Heart left ventricle (tissue), 16 donors: ENCODE measurements at regions not wholly inside any gene's neighbourhood (a gene's known extent, or its start where the extent isn't known, plus 50 kb on each side); places are given as distances from the start of the nearest gene placed in this dataset.

Experiments used
- ATAC-seq, 4 donors: fragments of 200-7000 bp; cut with Tn5 transposase; one replicate each; pipeline ENCODE4 v1.9.1; 2020 to 2022; ENCODE audit warnings: moderate library complexity in 4 of 4, mild to moderate bottlenecking in 3 of 4, moderate number of reproducible peaks in 1 of 4
- DNase-seq, 5 donors: peaks; one replicate each; pipeline ENCODE4 v3.0.0-alpha.2; 2020
- H3K27ac ChIP-seq, 12 donors: fragments of 200-600 bp; sonication (generic) in 4 of 12; one replicate each; pipeline versions ENCODE4 v1.5.0 to v1.8.0; 2016 to 2022; ENCODE audit warnings: mild to moderate bottlenecking in 2 of 12
- H3K27me3 ChIP-seq, 9 donors: fragments of 200-600 bp; sonication (generic) in 2 of 9; one replicate each; pipeline versions ENCODE4 v1.5.1 to v1.8.0; 2016 to 2022; ENCODE audit warnings: mild to moderate bottlenecking in 3 of 9
- H3K36me3 ChIP-seq, 9 donors: fragments of 200-600 bp; sonication (generic) in 2 of 9; one replicate each; pipeline versions ENCODE4 v1.5.0 to v1.8.0; 2018 to 2022; ENCODE audit warnings: mild to moderate bottlenecking in 2 of 9
- H3K4me1 ChIP-seq, 12 donors: fragments of 200-600 bp; sonication (generic) in 4 of 12; one replicate each; pipeline versions ENCODE4 v1.5.0 to v1.8.0; 2016 to 2022; ENCODE audit warnings: mild to moderate bottlenecking in 3 of 12
- H3K4me3 ChIP-seq, 12 donors: fragments of 200-600 bp; sonication (generic) in 4 of 12; one replicate each; pipeline versions ENCODE4 v1.5.0 to v1.8.0; 2017 to 2022; ENCODE audit warnings: mild to moderate bottlenecking in 9 of 12, moderate library complexity in 4 of 12
- H3K9me3 ChIP-seq, 12 donors: fragments of 200-600 bp; sonication (generic) in 4 of 12; one replicate each; pipeline versions ENCODE4 v1.5.0 to v1.8.0; 2016 to 2022; ENCODE audit warnings: mild to moderate bottlenecking in 1 of 12
- CTCF ChIP-seq, 12 donors: fragments of 200-600 bp; sonication (generic) in 4 of 12; IDR thresholded peaks; one replicate each; pipeline versions ENCODE4 v1.5.0 to v1.8.0; 2018 to 2022; ENCODE audit warnings: antibody characterized with exemption in 12 of 12, mild to moderate bottlenecking in 5 of 12
- POLR2A ChIP-seq, 2 donors: fragments of 450-650 bp; IDR thresholded peaks; one replicate each; pipeline ENCODE4 v1.6.1; 2017; ENCODE audit warnings: antibody characterized with exemption in 2 of 2, mild to moderate bottlenecking in 2 of 2, moderate library complexity in 2 of 2
- WGBS, 4 donors: extraction: QIAGEN DNeasy Blood & Tissue Kit in 2 of 4; methylation state at CpG; one replicate each; pipeline versions ENCODE4 v1.1.5 to v1.1.7; 2013 to 2018; 5-methylcytosine and 5-hydroxymethylcytosine counted together
- intact Hi-C, 10 donors: fragments of 100-400 bp; cut with DNase I; formaldehyde crosslinking; loops; one replicate each; pipeline versions ENCODE4 v1.11.1 to v1.14.2; 2022
- donor health status: ischemic (EF 13 %, LVEDD 7.1; RV severe dilation, severe dysfunction).
- donor health status: healthy with polysubstance abuse.
- donor health status: DM: no; HTN: yes; CAD: no.
- donor health status: DM: no; HTN: no; CAD: no.
- donor health status: ischemic (EF 25% LVEDD 6.9; RV normal size, moderate dysfunction).
- donor health status: ischemic (EF 25% LVEDD 5.7; RV mildly dilated, moderate dysfunction).
- donor health status: healthy.
- donor health status: DM: yes; HTN: yes; CAD: no.
- donor health status: ischemic (EF 35%, LVEDD 5.7; RV mildly dilated, moderate dysfunction).
- donor health status: nonischemic (EF 11% LVEDD 7.7; RV severe dilation, severe dysfunction).
- donor health status: DM: yes; HTN: yes; CAD: no.
- donor health status: PGD.
- donor health status: ischemic (EF 29% LVEDD 5.4; RV normal size, mild dysfunction).
- donor health status: nonischemic (EF 23%, LVEDD 6.1; RV moderate dilation, normal function).

GRCh38 chr5:174590820-174591219 lies 133.6 kb upstream of the MSX2 start:
- DNase-seq (no peak), ATAC-seq (no peak)
- no peaks in the 10 kb centered on the region for H3K36me3 ChIP-seq
- H3K4me1 ChIP-seq = no peaks in the 10 kb centered on the region
- TF ChIP-seq CTCF (IDR thresholded peaks at IDR 0.05) (no peak), POLR2A (IDR thresholded peaks at IDR 0.05) (no peak)
- WGBS, 4 donors = 77 to 92% (median 85%) methylated on average over 3 of the region's 3 CpGs
- intact Hi-C loops = no loop called here
- H3K27ac ChIP-seq = no peak overlapping the region
- H3K9me3 ChIP-seq = peaks cover 0 to 6% (median under 1%) of the 10 kb centered on the region in 12 donors
- peaks cover 0 to 34% (median 5%) of the 10 kb centered on the region in 9 donors for H3K27me3 ChIP-seq
- H3K4me3 ChIP-seq = no peak overlapping the region

- H3K27me3 ChIP-seq = peaks cover 0 to 35% (median 7%) of the 10 kb centered on the region in 9 donors
- H3K4me3 ChIP-seq = no peak overlapping the region
- intact Hi-C loops = no loop called here
- no peak for DNase-seq
- H3K27ac ChIP-seq = no peak overlapping the region
- ATAC-seq = no peak
- H3K9me3 ChIP-seq = no peaks in the 10 kb centered on the region
- WGBS, 4 donors = 78 to 86% (median 84%) methylated on average over 1 of the region's 1 CpG
- no peaks in the 10 kb centered on the region for H3K4me1 ChIP-seq
- TF ChIP-seq POLR2A (IDR thresholded peaks at IDR 0.05) = no peak
- no peak for TF ChIP-seq CTCF (IDR thresholded peaks at IDR 0.05)
- H3K36me3 ChIP-seq = no peaks in the 10 kb centered on the region
Observed at GRCh38 chr5:174596429-174596828, 128.0 kb upstream of the MSX2 start.

- Histone ChIP-seq H3K9me3 (peaks cover 0 to 12% (median 0%) of the 10 kb centered on the region in 12 donors), H3K27me3 (peaks cover 0 to 45% (median 7%) of the 10 kb centered on the region in 9 donors), H3K4me1 (no peaks in the 10 kb centered on the region), H3K4me3 (no peak overlapping the region), H3K27ac (no peak overlapping the region), H3K36me3 (no peaks in the 10 kb centered on the region)
- intact Hi-C loops = no loop called here
- DNase-seq = no peak
- TF ChIP-seq POLR2A (IDR thresholded peaks at IDR 0.05) (no peak), CTCF (IDR thresholded peaks at IDR 0.05) (no peak)
- no peak for ATAC-seq
- WGBS, 4 donors = 6 to 30% (median 19%) methylated on average over 5 to 6 of the region's 6 CpGs
Observed at GRCh38 chr5:174599992-174600391, 124.4 kb upstream of the MSX2 start.

GRCh38 chr5:174601946-174602345 lies 122.4 kb upstream of the MSX2 start:
- WGBS, 4 donors = 87 to 96% (median 90%) methylated on average over 1 of the region's 1 CpG
- Histone ChIP-seq H3K4me3 (no peak overlapping the region), H3K9me3 (peaks cover 0 to 12% (median 0%) of the 10 kb centered on the region in 12 donors), H3K4me1 (no peaks in the 10 kb centered on the region), H3K27me3 (peaks cover 0 to 57% (median 3%) of the 10 kb centered on the region in 9 donors), H3K27ac (no peak overlapping the region), H3K36me3 (no peaks in the 10 kb centered on the region)
- DNase-seq (no peak), ATAC-seq (no peak)
- intact Hi-C loops = no loop called here
- no peak for TF ChIP-seq POLR2A (IDR thresholded peaks at IDR 0.05)
- TF ChIP-seq CTCF (IDR thresholded peaks at IDR 0.05) = no peak
